ENCODE measurements at regions not wholly inside any gene's neighbourhood (a gene's known extent, or its start where the extent isn't known, plus 50 kb on each side); places are given as distances from the start of the nearest gene placed in this dataset.

- TF ChIP-seq CTCF (IDR thresholded peaks at IDR 0.05) (no peak), MAX (IDR thresholded peaks at IDR 0.05; ENCODE audit: low read depth) (no peak), FOXJ3 (CRISPR knock-in tag; IDR thresholded peaks at IDR 0.05) (no peak)
These were observed 228.8 kb upstream of the TBX3 start for GRCh38 chr12:114912811-114913210.

Measured in SK-N-SH (cell line).